ENCODE measurements at regions not wholly inside any gene's neighbourhood (a gene's known extent, or its start where the extent isn't known, plus 50 kb on each side); places are given as distances from the start of the nearest gene placed in this dataset.
A peak's percentile ranks its signal among the peaks of the same experiment; 100 is the strongest.
"Not testable (repeated sequence)": the region's sequence is repeated elsewhere in the genome, so short reads cannot be mapped to it uniquely, and the experiment has no call there.

DNA sequence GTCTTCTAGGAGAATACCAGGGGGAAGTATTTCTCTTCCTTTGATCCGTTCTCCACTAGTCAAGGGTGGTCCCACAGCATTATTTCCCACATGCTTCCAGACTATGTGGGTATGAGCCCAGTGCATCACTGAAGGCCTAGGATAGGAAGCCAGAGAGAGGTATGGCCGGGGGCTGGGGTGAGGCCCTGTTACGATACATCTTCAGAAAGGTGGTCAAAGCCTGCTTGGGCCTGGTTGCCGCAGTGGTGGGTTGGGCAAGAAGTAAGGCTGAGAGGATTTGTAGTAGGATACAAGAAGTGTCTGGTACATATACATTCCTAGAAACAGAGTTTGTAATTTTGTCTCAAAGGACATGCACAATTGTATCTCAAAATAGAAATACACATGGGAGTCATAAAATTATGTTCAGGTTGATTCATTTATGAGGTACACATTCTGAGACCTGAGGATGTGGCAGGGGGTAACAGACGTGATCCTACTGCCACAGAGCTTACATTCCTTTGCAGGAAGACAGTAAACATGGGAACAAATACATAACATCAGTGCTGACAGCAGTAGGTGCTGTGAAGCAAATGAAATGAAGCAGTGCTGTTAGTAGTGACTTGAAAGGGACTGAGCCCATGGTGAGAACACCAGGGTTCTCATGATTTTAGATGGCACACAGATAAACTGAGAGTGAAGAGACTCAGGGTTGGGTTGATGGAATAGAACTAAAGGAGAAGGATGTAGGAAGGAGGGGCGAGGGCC lies 50.6 kb upstream of the FABP2 start:
- intact Hi-C loops (cut with DNase I; ENCODE audit: low total_unique reads); H3K27me3 ChIP-seq (replicated peaks in 1 of 7); H3K9me3 ChIP-seq; H3K36me3 ChIP-seq; H3K4me3 ChIP-seq: not testable (repeated sequence)
- peak; percentile 71 for DNase-seq
- Histone ChIP-seq H3K4me1 (peaks cover 0 to 13% (median 9%) of the 10 kb centered on the region in 6 donors), H3K27ac (peak overlapping the region in 3 of 8 donors; percentile 80 to 86 (median 85))
- WGBS, 5 donors, result 81 to 95% (median 89%) methylated on average over 5 of the region's 6 CpGs

Small RNA genes lying in the stretch of these regions (small RNA-seq; reads per million reads assigned to genes)
- gene RNU6-1217P, result 0 reads per million in 4 donors
